IMR-90 (cell line): ENCODE measurements at regions not wholly inside any gene's neighbourhood (a gene's known extent, or its start where the extent isn't known, plus 50 kb on each side); places are given as distances from the start of the nearest gene placed in this dataset.

Experiments
- CEBPB ChIP-seq: IDR thresholded peaks from 2 replicates; pipeline ENCODE4 v1.6.1; 2012; ENCODE audit warnings: low read depth, low read length, improper control_type of control experiment
- MAZ ChIP-seq: IDR thresholded peaks from 2 replicates; pipeline ENCODE4 v1.6.1; 2012; ENCODE audit warnings: low read depth, mild to moderate bottlenecking, low read length, improper control_type of control experiment, moderate library complexity, borderline replicate concordance
- RAD21 ChIP-seq: IDR thresholded peaks from 2 replicates; pipeline ENCODE4 v1.6.1; 2012; ENCODE audit warnings: low read length, improper control_type of control experiment
- RFX5 ChIP-seq: IDR thresholded peaks from 2 replicates; pipeline ENCODE4 v1.8.0; 2012; ENCODE audit warnings: low read depth, mild to moderate bottlenecking, low read length, moderate library complexity
- SMC3 ChIP-seq: fragments of 150-350 bp; IDR thresholded peaks from 2 replicates; pipeline ENCODE4 v1.6.1; 2016; ENCODE audit warnings: low read depth, mild to moderate bottlenecking, antibody characterized with exemption, low read length, moderate library complexity
- TF ChIP-seq, protein P1 (sequence below): conservative IDR thresholded peaks from 2 replicates; pipeline ENCODE4 v1.5.1; 2012; ENCODE audit warnings: mild to moderate bottlenecking, low read depth, low read length, improper control_type of control experiment

DNA sequence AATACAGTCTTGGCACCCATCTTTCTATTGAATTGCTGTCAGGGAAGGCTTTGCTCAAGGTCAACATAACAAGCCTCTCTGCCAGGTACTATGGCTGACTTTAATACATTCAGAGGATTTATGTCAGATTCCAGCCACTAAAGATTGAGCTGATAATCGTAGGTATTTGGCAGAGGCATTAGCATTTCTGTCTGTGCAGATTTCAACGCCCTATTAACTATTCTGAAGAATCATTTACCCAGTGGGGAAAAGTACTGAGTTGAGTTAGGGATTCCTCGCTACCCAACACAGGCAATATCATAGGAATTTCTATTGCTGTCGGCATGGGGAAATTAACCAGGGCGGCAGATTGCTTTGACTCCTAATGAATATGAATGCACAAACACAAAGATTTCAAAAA is 233.7 kb upstream of the SPTLC3 start:
- TF ChIP-seq RAD21 (no peak), MAZ (no peak), CEBPB (no peak), SMC3 (no peak), RFX5 (no peak)
- TF ChIP-seq, protein P1, sequence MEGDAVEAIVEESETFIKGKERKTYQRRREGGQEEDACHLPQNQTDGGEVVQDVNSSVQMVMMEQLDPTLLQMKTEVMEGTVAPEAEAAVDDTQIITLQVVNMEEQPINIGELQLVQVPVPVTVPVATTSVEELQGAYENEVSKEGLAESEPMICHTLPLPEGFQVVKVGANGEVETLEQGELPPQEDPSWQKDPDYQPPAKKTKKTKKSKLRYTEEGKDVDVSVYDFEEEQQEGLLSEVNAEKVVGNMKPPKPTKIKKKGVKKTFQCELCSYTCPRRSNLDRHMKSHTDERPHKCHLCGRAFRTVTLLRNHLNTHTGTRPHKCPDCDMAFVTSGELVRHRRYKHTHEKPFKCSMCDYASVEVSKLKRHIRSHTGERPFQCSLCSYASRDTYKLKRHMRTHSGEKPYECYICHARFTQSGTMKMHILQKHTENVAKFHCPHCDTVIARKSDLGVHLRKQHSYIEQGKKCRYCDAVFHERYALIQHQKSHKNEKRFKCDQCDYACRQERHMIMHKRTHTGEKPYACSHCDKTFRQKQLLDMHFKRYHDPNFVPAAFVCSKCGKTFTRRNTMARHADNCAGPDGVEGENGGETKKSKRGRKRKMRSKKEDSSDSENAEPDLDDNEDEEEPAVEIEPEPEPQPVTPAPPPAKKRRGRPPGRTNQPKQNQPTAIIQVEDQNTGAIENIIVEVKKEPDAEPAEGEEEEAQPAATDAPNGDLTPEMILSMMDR: no peak
